Activated CD8-positive, alpha-beta memory T cell treated with anti-CD3 and anti-CD28 coated beads, Interleukin-2, amount 50 U/mL, for 4 hours (primary cell): ENCODE measurements at regions not wholly inside any gene's neighbourhood (a gene's known extent, or its start where the extent isn't known, plus 50 kb on each side); places are given as distances from the start of the nearest gene placed in this dataset.
A peak's percentile ranks its signal among the peaks of the same experiment; 100 is the strongest.

Experiments used
- DNase-seq: peaks from one replicate; pipeline ENCODE4 v3.0.0-alpha.2; 2020

- no peak for DNase-seq
Observed at GRCh38 chr11:11038352-11038751, 180.5 kb upstream of the ZBED5 start.

- DNase-seq: no peak
Observed at GRCh38 chr11:11036848-11037732, 179.2 kb upstream of the ZBED5 start.

- no peak for DNase-seq
Observed at GRCh38 chr11:11036185-11036847, 178.5 kb upstream of the ZBED5 start.

GRCh38 chr11:11035331-11035730, 177.5 kb upstream of the ZBED5 start:
- DNase-seq: no peak

GRCh38 chr11:11034476-11034875, 176.6 kb upstream of the ZBED5 start:
- no peak for DNase-seq

- DNase-seq: no peak
Observed at GRCh38 chr11:11032066-11032465, 174.2 kb upstream of the ZBED5 start.

- DNase-seq: no peak
Observed at GRCh38 chr11:11029027-11029426, 171.2 kb upstream of the ZBED5 start.

- DNase-seq: peak; percentile 76
Observed at GRCh38 chr11:11028017-11028692, 170.3 kb upstream of the ZBED5 start.

GRCh38 chr11:11027288-11027687, 169.4 kb upstream of the ZBED5 start:
- no peak for DNase-seq

GRCh38 chr11:11025087-11025486, 167.2 kb upstream of the ZBED5 start:
- no peak for DNase-seq

GRCh38 chr11:11022125-11022730, 164.4 kb upstream of the ZBED5 start:
- DNase-seq: no peak

- no peak for DNase-seq
Observed at GRCh38 chr11:11021563-11021962, 163.7 kb upstream of the ZBED5 start.

- no peak for DNase-seq
Observed at GRCh38 chr11:11020747-11021149, 162.9 kb upstream of the ZBED5 start.

- no peak for DNase-seq
Observed at GRCh38 chr11:11020219-11020726, 162.4 kb upstream of the ZBED5 start.

GRCh38 chr11:11016943-11017342, 159.1 kb upstream of the ZBED5 start:
- no peak for DNase-seq

GRCh38 chr11:11016068-11016467, 158.2 kb upstream of the ZBED5 start:
- no peak for DNase-seq

GRCh38 chr11:11011617-11012016, 153.8 kb upstream of the ZBED5 start:
- DNase-seq: no peak

- no peak for DNase-seq
Observed at GRCh38 chr11:11010624-11011127, 152.8 kb upstream of the ZBED5 start.

GRCh38 chr11:11009179-11009578, 151.3 kb upstream of the ZBED5 start:
- no peak for DNase-seq

GRCh38 chr11:11004069-11004468, 146.2 kb upstream of the ZBED5 start:
- no peak for DNase-seq

- no peak for DNase-seq
Observed at GRCh38 chr11:11003226-11003625, 145.4 kb upstream of the ZBED5 start.

GRCh38 chr11:11000579-11001283, 142.9 kb upstream of the ZBED5 start:
- no peak for DNase-seq
